Upper lobe of left lung (tissue), 6 donors: ENCODE measurements at regions not wholly inside any gene's neighbourhood (a gene's known extent, or its start where the extent isn't known, plus 50 kb on each side); places are given as distances from the start of the nearest gene placed in this dataset.
A peak's percentile ranks its signal among the peaks of the same experiment; 100 is the strongest.
"Not testable (repeated sequence)": the region's sequence is repeated elsewhere in the genome, so short reads cannot be mapped to it uniquely, and the experiment has no call there.

ENCODE experiments used
- ATAC-seq, 2 donors: fragments of 200-7000 bp; cut with Tn5 transposase; one replicate each; pipeline ENCODE4 v1.9.1; 2022; ENCODE audit warnings: mild to moderate bottlenecking in 2 of 2, moderate library complexity in 2 of 2; ENCODE audit not compliant: low FRiP score in 2 of 2
- DNase-seq, 2 donors: peaks; one replicate each; pipeline ENCODE4 v3.0.0-alpha.2; 2019 to 2020
- H3K27ac ChIP-seq, 4 donors: fragments of 200-600 bp; sonication (generic); one replicate each; pipeline ENCODE4 v1.5.1; 2016 to 2019
- H3K27me3 ChIP-seq, 4 donors: fragments of 200-600 bp; sonication (generic); one replicate each; pipeline ENCODE4 v1.5.1; 2017 to 2019
- H3K36me3 ChIP-seq, 4 donors: fragments of 200-600 bp; sonication (generic); one replicate each; pipeline ENCODE4 v1.5.1; 2016 to 2019
- H3K4me1 ChIP-seq, 4 donors: fragments of 200-600 bp; sonication (generic); one replicate each; pipeline ENCODE4 v1.5.1; 2018 to 2019
- H3K4me3 ChIP-seq, 4 donors: fragments of 200-600 bp; sonication (generic); one replicate each; pipeline ENCODE4 v1.5.1; 2017 to 2019; ENCODE audit warnings: mild to moderate bottlenecking in 2 of 4, moderate library complexity in 1 of 4
- H3K9me3 ChIP-seq, 4 donors: fragments of 200-600 bp; sonication (generic); one replicate each; pipeline ENCODE4 v1.5.1; 2018 to 2019
- EP300 ChIP-seq, 4 donors: sonication (generic); formaldehyde crosslinking; IDR thresholded peaks; one replicate each; pipeline ENCODE4 v1.5.1; 2017; ENCODE audit warnings: antibody characterized with exemption in 4 of 4, control low read depth in 2 of 4
- POLR2A ChIP-seq, 4 donors: fragments of 450-650 bp; IDR thresholded peaks; one replicate each; pipeline ENCODE4 v1.5.1; 2016 to 2017; ENCODE audit warnings: antibody characterized with exemption in 4 of 4, mild to moderate bottlenecking in 2 of 4
- POLR2AphosphoS5 ChIP-seq, 2 donors: sonication (generic); formaldehyde crosslinking; IDR thresholded peaks; one replicate each; pipeline ENCODE4 v1.5.1; 2017; ENCODE audit warnings: antibody characterized with exemption in 2 of 2
- WGBS, 2 donors: methylation state at CpG; one replicate each; pipeline ENCODE4 v1.1.5; 2017 to 2018; 5-methylcytosine and 5-hydroxymethylcytosine counted together
- TF ChIP-seq, protein P1 (sequence below), 6 experiments: fragments of 450-650 bp in 4 of 6; fragments of 200-600 bp in 2 of 6; sonication (generic) in 2 of 6; IDR thresholded peaks; one replicate each; pipeline ENCODE4 v1.5.1; 2016 to 2019; ENCODE audit warnings: antibody characterized with exemption in 6 of 6
- donor health status: DM: no; HTN: no; CAD: no; lungs with moderate emphysema.
- donor health status: DM: no; HTN: yes; CAD: no; lungs with severe emphysema.

DNA sequence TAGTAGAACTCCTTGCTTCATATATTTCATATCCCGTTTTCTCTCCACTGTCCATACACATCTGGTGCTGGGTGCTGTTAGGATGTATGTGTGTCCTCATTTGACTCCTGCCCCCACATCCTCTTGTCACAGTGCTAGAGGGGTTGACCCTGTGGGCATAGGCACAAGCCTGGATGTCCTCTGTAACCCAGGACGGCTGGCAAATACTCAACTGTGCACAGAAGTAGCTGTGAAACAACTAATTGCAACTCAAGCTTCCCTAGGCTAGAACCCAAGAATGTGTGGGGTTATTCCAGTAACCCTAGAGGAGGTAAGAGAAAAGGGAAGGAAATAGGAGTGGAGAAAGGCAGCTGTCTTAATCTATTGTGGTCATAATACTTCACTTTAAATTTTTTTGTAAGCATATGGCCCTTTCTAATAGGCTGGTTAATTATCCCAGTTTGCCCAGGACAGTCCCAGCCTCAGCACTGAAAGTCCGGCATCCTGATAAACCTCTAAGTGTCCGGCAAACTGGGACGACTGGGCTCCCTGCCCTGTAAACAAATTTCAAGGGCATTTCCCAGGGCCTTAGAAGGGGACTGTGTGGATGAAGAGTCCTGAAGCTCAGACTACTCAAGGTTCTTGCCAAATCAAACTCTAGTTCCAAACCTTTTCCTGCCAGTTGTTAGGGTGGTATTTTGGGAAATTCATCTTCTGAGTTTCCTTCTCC lies 283.2 kb upstream of the CELF2 start:
- Histone ChIP-seq H3K27ac (peak overlapping the region in 1 of 4 donors; percentile 3), H3K4me3 (no peak overlapping the region), H3K36me3 (no peaks in the 10 kb centered on the region), H3K9me3 (no peaks in the 10 kb centered on the region), H3K27me3 (no peaks in the 10 kb centered on the region), H3K4me1 (peaks cover 0 to 7% (median 2%) of the 10 kb centered on the region in 4 donors)
- peak; percentile 55 to 57 for ATAC-seq
- 35 to 44% methylated on average over 5 of the region's 5 CpGs for WGBS, 2 donors
- TF ChIP-seq EP300 (IDR thresholded peaks at IDR 0.05), result no peak
- TF ChIP-seq, protein P1, sequence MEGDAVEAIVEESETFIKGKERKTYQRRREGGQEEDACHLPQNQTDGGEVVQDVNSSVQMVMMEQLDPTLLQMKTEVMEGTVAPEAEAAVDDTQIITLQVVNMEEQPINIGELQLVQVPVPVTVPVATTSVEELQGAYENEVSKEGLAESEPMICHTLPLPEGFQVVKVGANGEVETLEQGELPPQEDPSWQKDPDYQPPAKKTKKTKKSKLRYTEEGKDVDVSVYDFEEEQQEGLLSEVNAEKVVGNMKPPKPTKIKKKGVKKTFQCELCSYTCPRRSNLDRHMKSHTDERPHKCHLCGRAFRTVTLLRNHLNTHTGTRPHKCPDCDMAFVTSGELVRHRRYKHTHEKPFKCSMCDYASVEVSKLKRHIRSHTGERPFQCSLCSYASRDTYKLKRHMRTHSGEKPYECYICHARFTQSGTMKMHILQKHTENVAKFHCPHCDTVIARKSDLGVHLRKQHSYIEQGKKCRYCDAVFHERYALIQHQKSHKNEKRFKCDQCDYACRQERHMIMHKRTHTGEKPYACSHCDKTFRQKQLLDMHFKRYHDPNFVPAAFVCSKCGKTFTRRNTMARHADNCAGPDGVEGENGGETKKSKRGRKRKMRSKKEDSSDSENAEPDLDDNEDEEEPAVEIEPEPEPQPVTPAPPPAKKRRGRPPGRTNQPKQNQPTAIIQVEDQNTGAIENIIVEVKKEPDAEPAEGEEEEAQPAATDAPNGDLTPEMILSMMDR (IDR thresholded peaks at IDR 0.05), result no peak
- peak in 1 of 2 donors; percentile 44 for DNase-seq

DNA sequence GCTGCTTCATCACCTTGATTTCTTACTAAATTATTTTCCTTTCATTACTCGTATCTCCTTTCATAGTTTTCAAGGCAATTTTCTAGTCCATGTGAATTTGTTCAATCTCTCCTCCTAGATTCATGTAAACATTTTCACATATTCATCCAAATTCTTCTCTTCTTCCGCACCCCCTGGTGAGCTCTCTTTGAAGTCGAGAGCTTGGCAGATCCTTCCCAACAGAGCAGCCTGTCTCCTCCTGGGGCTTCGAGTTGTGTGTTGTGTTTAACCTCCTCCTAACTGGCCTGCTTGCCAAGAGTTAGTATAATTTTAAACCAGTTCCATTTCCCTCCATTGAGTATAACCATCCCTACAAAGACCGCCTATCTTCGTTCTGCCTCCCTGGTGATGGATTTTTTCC lies 272.4 kb upstream of the CELF2 start:
- no peaks in the 10 kb centered on the region for H3K36me3 ChIP-seq

DNA sequence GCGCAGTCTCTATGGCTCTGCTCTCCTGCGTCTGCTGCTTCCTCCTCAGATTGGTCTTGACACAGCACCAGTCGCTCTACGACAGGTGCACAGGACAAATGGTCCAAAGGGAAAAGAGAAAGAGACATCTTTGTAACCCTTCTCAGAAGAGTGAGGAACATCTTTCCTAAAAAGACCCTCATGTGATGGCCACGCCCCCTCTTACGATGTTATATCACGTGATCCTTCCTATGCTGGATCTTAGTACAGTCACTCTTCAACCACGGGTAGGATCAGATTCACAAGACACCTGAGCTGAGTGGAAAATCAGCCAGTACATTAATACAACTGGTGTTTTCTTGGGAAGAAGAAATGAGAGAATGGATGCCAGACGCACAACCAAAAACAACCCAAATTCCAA lies 262.2 kb upstream of the CELF2 start:
- H3K9me3 ChIP-seq, result no peaks in the 10 kb centered on the region
- TF ChIP-seq, protein P1 (IDR thresholded peaks at IDR 0.05), result no peak
- TF ChIP-seq POLR2A (IDR thresholded peaks at IDR 0.05) (no peak), EP300 (IDR thresholded peaks at IDR 0.05) (no peak), POLR2AphosphoS5 (IDR thresholded peaks at IDR 0.05) (no peak)
- ATAC-seq (no peak), DNase-seq (no peak)
- H3K36me3 ChIP-seq, result no peaks in the 10 kb centered on the region
- WGBS, 2 donors, result 92 to 94% methylated on average over 9 of the region's 9 CpGs
- H3K4me1 ChIP-seq, result no peaks in the 10 kb centered on the region
- no peaks in the 10 kb centered on the region for H3K27me3 ChIP-seq
- H3K4me3 ChIP-seq, result no peak overlapping the region
- H3K27ac ChIP-seq, result no peak overlapping the region

More for the DNA sequence above, 272.4 kb upstream of the CELF2 start:
- Histone ChIP-seq H3K27me3 (no peaks in the 10 kb centered on the region), H3K4me1 (no peaks in the 10 kb centered on the region), H3K27ac (no peak overlapping the region), H3K9me3 (peaks cover 0 to 6% (median 0%) of the 10 kb centered on the region in 4 donors), H3K4me3 (no peak overlapping the region)
- DNase-seq (no peak), ATAC-seq (no peak)
- WGBS, 2 donors, result 78 to 79% methylated on average over 6 of the region's 6 CpGs
- TF ChIP-seq, protein P1 (IDR thresholded peaks at IDR 0.05), result no peak
- no peak for TF ChIP-seq POLR2A (IDR thresholded peaks at IDR 0.05)
- TF ChIP-seq EP300 (IDR thresholded peaks at IDR 0.05), result no peak
- TF ChIP-seq POLR2AphosphoS5 (IDR thresholded peaks at IDR 0.05), result no peak

DNA sequence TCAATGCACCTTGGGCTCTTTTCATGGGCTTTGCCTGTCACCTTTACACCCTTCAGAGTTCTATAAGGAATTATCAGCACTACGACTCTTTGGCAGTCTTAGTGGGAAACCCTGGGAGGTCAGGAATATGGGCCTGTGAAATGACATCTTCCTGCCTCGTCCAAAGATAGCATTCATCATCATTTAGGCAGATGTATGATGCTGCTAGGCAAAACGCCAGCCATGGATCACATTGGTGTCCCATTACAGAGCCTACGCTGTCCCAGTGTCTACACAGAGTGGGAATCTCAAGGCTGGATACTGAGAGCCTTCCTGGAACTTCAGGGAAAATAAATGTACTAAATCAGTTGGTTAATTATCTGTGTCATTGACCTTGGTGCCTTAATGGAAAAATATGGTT lies 259.4 kb upstream of the CELF2 start:
- 68 to 75% methylated on average over 4 of the region's 4 CpGs for WGBS, 2 donors
- Histone ChIP-seq H3K36me3 (no peaks in the 10 kb centered on the region), H3K4me1 (no peaks in the 10 kb centered on the region), H3K27ac (no peak overlapping the region), H3K4me3 (no peak overlapping the region), H3K27me3 (no peaks in the 10 kb centered on the region), H3K9me3 (no peaks in the 10 kb centered on the region)
- DNase-seq (no peak), ATAC-seq (no peak)
- TF ChIP-seq POLR2AphosphoS5 (IDR thresholded peaks at IDR 0.05), result no peak
- TF ChIP-seq POLR2A (IDR thresholded peaks at IDR 0.05), result no peak
- TF ChIP-seq, protein P1 (IDR thresholded peaks at IDR 0.05), result no peak
- TF ChIP-seq EP300 (IDR thresholded peaks at IDR 0.05), result no peak

DNA sequence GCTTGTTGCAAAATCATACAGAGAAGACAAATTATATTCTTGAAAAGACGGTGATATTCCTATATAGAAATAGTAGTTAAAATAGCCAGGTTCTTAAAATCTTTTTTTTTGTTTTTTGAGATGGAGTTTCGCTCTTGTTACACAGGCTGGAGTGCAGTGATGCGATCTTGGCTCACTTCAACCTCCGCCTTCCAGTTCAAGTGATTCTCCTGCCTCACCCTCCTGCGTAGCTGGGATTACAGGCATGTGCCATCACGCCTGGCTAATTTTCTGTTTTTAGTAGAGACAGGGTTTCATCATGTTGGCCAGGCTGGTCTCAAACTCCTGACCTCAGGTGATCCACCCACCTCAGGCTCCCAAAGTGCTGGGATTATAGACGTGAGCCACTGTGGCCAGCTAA lies 257.9 kb upstream of the CELF2 start:
- H3K27ac ChIP-seq, H3K9me3 ChIP-seq, H3K36me3 ChIP-seq, H3K4me3 ChIP-seq, H3K27me3 ChIP-seq, ATAC-seq, DNase-seq, H3K4me1 ChIP-seq: not testable (repeated sequence)
- WGBS, 2 donors, result 77 to 89% methylated on average over 7 of the region's 7 CpGs
